ENCODE measurements at regions not wholly inside any gene's neighbourhood (a gene's known extent, or its start where the extent isn't known, plus 50 kb on each side); places are given as distances from the start of the nearest gene placed in this dataset.

DNA sequence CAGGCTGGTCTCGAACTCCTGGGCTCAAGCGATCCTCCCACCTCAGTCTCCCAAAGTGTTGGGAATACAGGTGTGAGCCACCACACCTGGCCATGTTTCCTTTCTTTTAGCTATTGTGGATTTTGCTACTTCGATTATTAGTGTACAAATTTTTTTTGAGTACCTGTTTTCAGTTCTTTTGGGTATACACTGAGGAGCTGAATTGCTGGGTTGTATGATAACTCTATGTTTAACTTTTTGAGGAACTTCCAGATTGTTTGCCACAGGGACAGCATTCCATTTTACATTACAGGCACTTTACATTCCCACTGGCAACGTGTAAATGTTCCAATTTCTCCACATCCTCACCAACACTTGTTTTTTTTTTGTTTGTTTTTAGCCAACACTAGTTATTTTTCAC, 198.1 kb upstream of the TBX3 start:
- DNase-seq (ENCODE audit: low spot score), result no peak
- no peak for TF ChIP-seq MAX (IDR thresholded peaks at IDR 0.05)
- no peak for TF ChIP-seq ZBTB33 (IDR thresholded peaks at IDR 0.05)
- TF ChIP-seq EGR1 (IDR thresholded peaks at IDR 0.05; ENCODE audit: low read depth in 2 of 2), result no peak
- TF ChIP-seq, protein P1, sequence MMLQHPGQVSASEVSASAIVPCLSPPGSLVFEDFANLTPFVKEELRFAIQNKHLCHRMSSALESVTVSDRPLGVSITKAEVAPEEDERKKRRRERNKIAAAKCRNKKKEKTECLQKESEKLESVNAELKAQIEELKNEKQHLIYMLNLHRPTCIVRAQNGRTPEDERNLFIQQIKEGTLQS (IDR thresholded peaks at IDR 0.05), result no peak
- no peak for TF ChIP-seq REST (IDR thresholded peaks at IDR 0.05)
- TF ChIP-seq GABPA (IDR thresholded peaks at IDR 0.05 in 1 of 2, conservative IDR thresholded peaks at IDR 0.05 in 1 of 2), result no peak
- no peak for TF ChIP-seq CTCF (IDR thresholded peaks at IDR 0.05; ENCODE audit: low read depth, low read length, missing input control)
- no peak for TF ChIP-seq SP1 (IDR thresholded peaks at IDR 0.05)
- H3K27me3 ChIP-seq (ENCODE audit: control insufficient read depth in 4 of 4, insufficient read depth in 4 of 4, low read length in 3 of 4), result no peaks in the 10 kb centered on the region
- H3K9ac ChIP-seq (ENCODE audit: low read depth in 1 of 2, low read length in 2 of 2), result no peak overlapping the region
- peaks cover 0 to 15% (median 8%) of the 10 kb centered on the region in 4 donors for H3K4me1 ChIP-seq (ENCODE audit: control insufficient read depth in 4 of 4, insufficient read depth in 4 of 4, low read length in 3 of 4)
- H3K4me3 ChIP-seq (ENCODE audit: low read depth in 1 of 3, low read length in 3 of 3), result no peak overlapping the region
- no peaks in the 10 kb centered on the region for H3K9me3 ChIP-seq (ENCODE audit: control insufficient read depth in 4 of 4, low read length in 3 of 4)
- H3K27ac ChIP-seq (ENCODE audit: low read depth in 1 of 2, low read length in 2 of 2), result no peak overlapping the region
- H3K36me3 ChIP-seq (ENCODE audit: control insufficient read depth in 4 of 4, insufficient read depth in 3 of 4, low read depth in 1 of 4, low read length in 3 of 4), result no peaks in the 10 kb centered on the region
- WGBS, result 91% methylated on average over 4 of the region's 4 CpGs

DNA sequence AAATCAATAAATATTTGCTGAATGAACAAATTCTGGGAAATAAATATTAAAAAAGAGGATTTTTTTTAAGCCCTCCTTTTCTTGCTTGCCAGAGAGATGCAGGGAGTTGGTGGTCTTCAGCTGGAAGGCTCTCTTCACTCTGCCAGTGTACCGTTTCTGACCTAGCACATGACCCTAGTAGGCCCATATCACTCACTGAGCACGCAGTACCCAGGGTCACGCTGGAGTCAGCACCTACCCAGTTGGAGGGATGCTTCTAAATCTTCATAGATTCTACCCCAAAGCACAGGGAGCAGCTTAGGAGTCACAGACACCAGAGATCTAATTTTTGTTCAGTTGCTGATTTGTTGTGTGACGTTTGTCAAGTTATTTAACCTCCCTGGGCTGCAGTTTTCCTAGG, 195.4 kb upstream of the TBX3 start:
- no peaks in the 10 kb centered on the region for H3K9me3 ChIP-seq (ENCODE audit: control insufficient read depth in 4 of 4, low read length in 3 of 4)
- TF ChIP-seq, protein P1 (IDR thresholded peaks at IDR 0.05), result no peak
- TF ChIP-seq ZBTB33 (IDR thresholded peaks at IDR 0.05) (no peak), RXRA (IDR thresholded peaks at IDR 0.05) (no peak), MAX (IDR thresholded peaks at IDR 0.05) (no peak), JUND (IDR thresholded peaks at IDR 0.05) (no peak), CTCF (IDR thresholded peaks at IDR 0.05; ENCODE audit: low read depth, low read length, missing input control) (no peak), YY1 (IDR thresholded peaks at IDR 0.05) (no peak), TAF1 (conservative IDR thresholded peaks at IDR 0.05) (no peak), HNF4A (conservative IDR thresholded peaks at IDR 0.05) (no peak), EGR1 (IDR thresholded peaks at IDR 0.05; ENCODE audit: low read depth in 2 of 2) (no peak), SP1 (IDR thresholded peaks at IDR 0.05) (no peak), RAD21 (IDR thresholded peaks at IDR 0.05) (no peak), GABPA (IDR thresholded peaks at IDR 0.05 in 1 of 2, conservative IDR thresholded peaks at IDR 0.05 in 1 of 2) (no peak), NR2F2 (IDR thresholded peaks at IDR 0.05) (no peak)
- H3K9ac ChIP-seq (ENCODE audit: low read depth in 1 of 2, low read length in 2 of 2), result no peak overlapping the region
- no peaks in the 10 kb centered on the region for H3K36me3 ChIP-seq (ENCODE audit: control insufficient read depth in 4 of 4, insufficient read depth in 3 of 4, low read depth in 1 of 4, low read length in 3 of 4)
- no peak for DNase-seq (ENCODE audit: low spot score)
- 71% methylated on average over 4 of the region's 4 CpGs for WGBS
- peaks cover 0 to 22% (median 13%) of the 10 kb centered on the region in 4 donors for H3K4me1 ChIP-seq (ENCODE audit: control insufficient read depth in 4 of 4, insufficient read depth in 4 of 4, low read length in 3 of 4)
- no peak overlapping the region for H3K4me3 ChIP-seq (ENCODE audit: low read depth in 1 of 3, low read length in 3 of 3)
- no peak overlapping the region for H3K27ac ChIP-seq (ENCODE audit: low read depth in 1 of 2, low read length in 2 of 2)
- no peaks in the 10 kb centered on the region for H3K27me3 ChIP-seq (ENCODE audit: control insufficient read depth in 4 of 4, insufficient read depth in 4 of 4, low read length in 3 of 4)

Measured in liver (tissue), 8 donors.